Spleen (tissue), 11 donors: ENCODE measurements at regions not wholly inside any gene's neighbourhood (a gene's known extent, or its start where the extent isn't known, plus 50 kb on each side); places are given as distances from the start of the nearest gene placed in this dataset.

Experiments
- DNase-seq: peaks from one replicate; pipeline ENCODE4 v3.0.0-alpha.2; 2020
- H3K27ac ChIP-seq, 8 donors: fragments of 200-600 bp; sonication (generic) in 7 of 8; 1 replicate in 4 of 8; 2 replicates in 4 of 8; pipeline versions ENCODE4 v1.5.0 to v1.8.0; 2016 to 2021; ENCODE audit warnings: inconsistent platforms in 4 of 8, mild to moderate bottlenecking in 4 of 8, moderate library complexity in 1 of 8
- H3K27me3 ChIP-seq, 7 donors: fragments of 200-600 bp; sonication (generic) in 6 of 7; replicated peaks in 1 of 7; 1 replicate in 4 of 7; 2 replicates in 3 of 7; pipeline versions ENCODE4 v1.5.0 to v1.8.0; 2016 to 2021; ENCODE audit warnings: inconsistent platforms in 3 of 7, mild to moderate bottlenecking in 1 of 7
- H3K36me3 ChIP-seq, 6 donors: fragments of 200-600 bp; sonication (generic) in 5 of 6; 1 replicate in 4 of 6; 2 replicates in 2 of 6; pipeline versions ENCODE4 v1.5.0 to v1.8.0; 2016 to 2021; ENCODE audit warnings: inconsistent platforms in 2 of 6
- H3K4me1 ChIP-seq, 6 donors: fragments of 200-600 bp; sonication (generic) in 5 of 6; 1 replicate in 3 of 6; 2 replicates in 3 of 6; pipeline versions ENCODE4 v1.5.0 to v1.8.0; 2016 to 2021; ENCODE audit warnings: inconsistent platforms in 3 of 6
- H3K4me3 ChIP-seq, 8 donors: fragments of 200-600 bp; sonication (generic) in 7 of 8; 1 replicate in 4 of 8; 2 replicates in 4 of 8; pipeline versions ENCODE4 v1.5.0 to v1.8.0; 2016 to 2021; ENCODE audit warnings: inconsistent platforms in 4 of 8, mild to moderate bottlenecking in 4 of 8, moderate library complexity in 2 of 8
- H3K9me3 ChIP-seq, 8 donors: fragments of 200-600 bp; sonication (generic) in 7 of 8; 1 replicate in 4 of 8; 2 replicates in 4 of 8; pipeline versions ENCODE4 v1.5.0 to v1.8.0; 2016 to 2021; ENCODE audit warnings: inconsistent platforms in 4 of 8
- POLR2A ChIP-seq, 3 donors: fragments of 450-650 bp; IDR thresholded peaks; one replicate each; pipeline ENCODE4 v1.5.1; 2017; ENCODE audit warnings: antibody characterized with exemption in 3 of 3, mild to moderate bottlenecking in 1 of 3
- POLR2AphosphoS5 ChIP-seq, 3 donors: sonication (generic); formaldehyde crosslinking; IDR thresholded peaks; one replicate each; pipeline ENCODE4 v1.5.1; 2017; ENCODE audit warnings: antibody characterized with exemption in 3 of 3
- WGBS, 5 donors: extraction: QIAGEN DNeasy Blood & Tissue Kit in 3 of 5; methylation state at CpG; one replicate each; pipeline versions ENCODE4 v1.1.5 to v1.1.7; 2013 to 2018; 5-methylcytosine and 5-hydroxymethylcytosine counted together
- intact Hi-C: fragments of 100-400 bp; cut with DNase I; formaldehyde crosslinking; loops from one replicate; pipeline ENCODE4 v1.15.0; 2023; ENCODE audit warnings: low total_unique reads
- TF ChIP-seq, protein P1 (sequence below), 11 experiments: fragments of 200-600 bp in 7 of 11; fragments of 450-650 bp in 4 of 11; sonication (generic) in 4 of 11; IDR thresholded peaks in 8 of 11; conservative IDR thresholded peaks in 3 of 11; 1 replicate in 7 of 11; 2 replicates in 4 of 11; pipeline versions ENCODE4 v1.4.0 to v1.8.0; 2016 to 2021; ENCODE audit warnings: antibody characterized with exemption in 11 of 11, inconsistent platforms in 4 of 11, mild to moderate bottlenecking in 1 of 11
- donor health status: healthy with polysubstance abuse.
- donor health status: DM: no; HTN: no; CAD: no; lungs with moderate emphysema.
- donor health status: DM: no; HTN: no; CAD: no.
- donor health status: Bipolar disorder and iron deficiency.
- donor health status: healthy.
- donor health status: DM: no; HTN: no; CAD: no.
- donor health status: DM: yes; HTN: yes; CAD: no.

DNA sequence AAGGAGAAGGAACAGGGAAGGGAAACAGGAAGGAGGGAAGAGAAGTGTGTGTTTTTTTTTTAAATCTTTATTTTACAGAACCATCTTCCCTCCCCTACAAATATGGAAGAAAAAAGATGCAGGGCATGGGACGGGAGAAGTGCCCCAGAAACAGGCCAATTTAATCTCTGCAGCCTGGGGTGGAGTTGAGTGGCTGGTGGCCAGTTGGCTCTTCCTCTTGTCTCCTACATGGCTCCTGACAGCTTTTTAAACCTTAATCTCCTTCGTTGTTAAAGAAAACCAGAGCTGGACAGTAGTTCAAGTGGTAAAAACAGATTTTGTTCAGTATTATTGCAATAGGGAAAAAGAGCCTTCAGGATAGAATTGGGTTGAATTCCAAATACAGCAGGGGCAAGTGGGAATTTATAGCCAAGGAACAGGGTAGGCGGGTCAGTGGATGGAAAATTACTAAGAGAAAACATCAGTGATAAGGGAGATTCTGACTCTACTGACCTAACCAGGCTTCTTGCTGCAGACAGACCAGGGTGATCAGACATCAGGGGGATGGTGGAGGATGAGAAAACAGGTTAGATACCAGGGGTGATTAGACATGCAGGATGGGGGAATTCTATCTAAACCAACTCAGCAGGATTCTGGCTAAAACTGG is 125.1 kb upstream of the CLINT1 start:
- peaks cover 0 to 3% (median 0%) of the 10 kb centered on the region in 7 donors for H3K27me3 ChIP-seq
- H3K9me3 ChIP-seq, result no peaks in the 10 kb centered on the region
- H3K4me1 ChIP-seq, result no peaks in the 10 kb centered on the region
- H3K36me3 ChIP-seq, result no peaks in the 10 kb centered on the region
- no peak for DNase-seq
- TF ChIP-seq POLR2AphosphoS5 (IDR thresholded peaks at IDR 0.05) (no peak), POLR2A (IDR thresholded peaks at IDR 0.05) (no peak)
- TF ChIP-seq, protein P1, sequence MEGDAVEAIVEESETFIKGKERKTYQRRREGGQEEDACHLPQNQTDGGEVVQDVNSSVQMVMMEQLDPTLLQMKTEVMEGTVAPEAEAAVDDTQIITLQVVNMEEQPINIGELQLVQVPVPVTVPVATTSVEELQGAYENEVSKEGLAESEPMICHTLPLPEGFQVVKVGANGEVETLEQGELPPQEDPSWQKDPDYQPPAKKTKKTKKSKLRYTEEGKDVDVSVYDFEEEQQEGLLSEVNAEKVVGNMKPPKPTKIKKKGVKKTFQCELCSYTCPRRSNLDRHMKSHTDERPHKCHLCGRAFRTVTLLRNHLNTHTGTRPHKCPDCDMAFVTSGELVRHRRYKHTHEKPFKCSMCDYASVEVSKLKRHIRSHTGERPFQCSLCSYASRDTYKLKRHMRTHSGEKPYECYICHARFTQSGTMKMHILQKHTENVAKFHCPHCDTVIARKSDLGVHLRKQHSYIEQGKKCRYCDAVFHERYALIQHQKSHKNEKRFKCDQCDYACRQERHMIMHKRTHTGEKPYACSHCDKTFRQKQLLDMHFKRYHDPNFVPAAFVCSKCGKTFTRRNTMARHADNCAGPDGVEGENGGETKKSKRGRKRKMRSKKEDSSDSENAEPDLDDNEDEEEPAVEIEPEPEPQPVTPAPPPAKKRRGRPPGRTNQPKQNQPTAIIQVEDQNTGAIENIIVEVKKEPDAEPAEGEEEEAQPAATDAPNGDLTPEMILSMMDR (IDR thresholded peaks at IDR 0.05 in 8 of 11, conservative IDR thresholded peaks at IDR 0.05 in 3 of 11), result no peak
- intact Hi-C loops, result no loop called here
- H3K27ac ChIP-seq, result no peak overlapping the region
- WGBS, 5 donors, result 52 to 83% (median 71%) methylated on average over 3 of the region's 3 CpGs
- no peak overlapping the region for H3K4me3 ChIP-seq

DNA sequence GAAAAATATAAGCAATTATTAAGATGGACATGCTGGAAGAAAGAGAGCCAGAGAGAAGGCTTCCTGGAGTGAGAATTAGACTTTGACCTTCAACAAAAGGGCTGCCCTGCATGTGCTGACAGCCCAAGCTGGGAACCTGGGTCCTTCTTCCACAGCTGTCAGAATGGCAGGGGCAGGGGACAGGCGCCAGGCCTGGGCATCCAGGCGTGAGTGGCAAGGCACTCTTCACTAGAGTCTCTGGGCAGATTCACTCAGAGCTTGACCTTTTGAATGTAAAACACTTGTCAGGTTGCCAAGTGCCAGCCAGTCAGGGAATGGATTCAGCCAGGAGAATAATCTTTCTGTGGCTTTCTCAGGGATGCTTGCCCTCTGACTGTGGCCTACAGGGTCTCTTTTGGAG is 119.1 kb upstream of the CLINT1 start:
- H3K27ac ChIP-seq, result no peak overlapping the region
- H3K9me3 ChIP-seq, result no peaks in the 10 kb centered on the region
- DNase-seq, result no peak
- H3K27me3 ChIP-seq, result peaks cover 0 to 8% (median 0%) of the 10 kb centered on the region in 7 donors
- WGBS, 5 donors, result 81 to 92% (median 85%) methylated on average over 2 of the region's 2 CpGs
- no peaks in the 10 kb centered on the region for H3K4me1 ChIP-seq
- no peak for TF ChIP-seq POLR2AphosphoS5 (IDR thresholded peaks at IDR 0.05)
- TF ChIP-seq, protein P1 (IDR thresholded peaks at IDR 0.05 in 8 of 11, conservative IDR thresholded peaks at IDR 0.05 in 3 of 11), result no peak
- no peak for TF ChIP-seq POLR2A (IDR thresholded peaks at IDR 0.05)
- intact Hi-C loops, result no loop called here
- H3K4me3 ChIP-seq, result no peak overlapping the region
- no peaks in the 10 kb centered on the region for H3K36me3 ChIP-seq

DNA sequence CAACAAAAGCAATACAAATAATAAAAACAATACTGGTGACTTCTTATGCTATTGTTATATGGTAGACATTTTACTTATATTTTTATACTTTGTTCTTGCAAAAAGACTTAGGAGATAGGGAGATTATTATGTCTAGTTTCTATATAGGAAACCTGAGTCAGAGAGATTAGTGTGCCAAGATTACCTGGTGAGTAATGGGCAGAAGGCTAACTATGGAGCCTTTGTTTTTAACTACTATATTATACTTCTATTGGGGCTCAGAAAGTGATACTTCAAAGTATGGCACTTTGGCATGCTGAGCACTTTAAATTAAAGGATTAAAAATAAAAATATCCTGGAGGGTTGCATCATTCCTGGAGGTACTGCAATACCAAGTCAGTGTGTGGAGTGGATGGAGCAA is 117.5 kb upstream of the CLINT1 start:
- H3K27ac ChIP-seq, result no peak overlapping the region
- H3K4me3 ChIP-seq, result no peak overlapping the region
- no peaks in the 10 kb centered on the region for H3K9me3 ChIP-seq
- H3K4me1 ChIP-seq, result no peaks in the 10 kb centered on the region
- no peak for DNase-seq
- H3K27me3 ChIP-seq, result peaks cover 0 to 8% (median 0%) of the 10 kb centered on the region in 7 donors
- no peaks in the 10 kb centered on the region for H3K36me3 ChIP-seq
- intact Hi-C loops, result no loop called here
- TF ChIP-seq, protein P1 (IDR thresholded peaks at IDR 0.05 in 8 of 11, conservative IDR thresholded peaks at IDR 0.05 in 3 of 11), result no peak
- TF ChIP-seq POLR2AphosphoS5 (IDR thresholded peaks at IDR 0.05) (no peak), POLR2A (IDR thresholded peaks at IDR 0.05) (no peak)

DNA sequence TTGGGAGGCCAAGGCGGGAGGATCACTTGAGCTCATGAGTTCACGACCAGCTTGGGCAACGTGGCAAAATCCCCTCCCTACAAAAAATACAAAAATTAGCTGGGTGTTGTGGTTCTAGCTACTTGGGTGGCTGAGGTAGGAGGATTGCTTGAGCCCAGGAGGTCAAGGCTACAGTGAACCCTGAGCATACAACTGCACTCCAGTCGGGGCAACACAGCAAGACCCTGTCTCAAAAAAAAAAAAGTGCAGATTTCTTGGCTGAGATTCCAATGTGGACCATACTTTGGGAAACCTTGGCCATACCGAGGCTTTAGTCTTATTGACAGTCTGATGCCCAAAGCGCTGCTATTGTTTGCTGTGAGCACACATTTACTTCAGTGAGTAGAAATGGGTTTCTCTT is 113.6 kb upstream of the CLINT1 start:
- no peak for DNase-seq
- Histone ChIP-seq H3K4me3 (no peak overlapping the region), H3K9me3 (no peaks in the 10 kb centered on the region), H3K4me1 (no peaks in the 10 kb centered on the region), H3K27ac (no peak overlapping the region), H3K27me3 (peaks cover 0 to 8% (median 0%) of the 10 kb centered on the region in 7 donors), H3K36me3 (no peaks in the 10 kb centered on the region)
- TF ChIP-seq POLR2A (IDR thresholded peaks at IDR 0.05) (no peak), POLR2AphosphoS5 (IDR thresholded peaks at IDR 0.05) (no peak)
- TF ChIP-seq, protein P1 (IDR thresholded peaks at IDR 0.05 in 8 of 11, conservative IDR thresholded peaks at IDR 0.05 in 3 of 11), result no peak
- WGBS, 5 donors, result 79 to 94% (median 84%) methylated on average over 6 of the region's 6 CpGs
- intact Hi-C loops, result no loop called here
